Stomach smooth muscle (tissue), 2 donors: ENCODE measurements at regions not wholly inside any gene's neighbourhood (a gene's known extent, or its start where the extent isn't known, plus 50 kb on each side); places are given as distances from the start of the nearest gene placed in this dataset.
"Not testable (repeated sequence)": the region's sequence is repeated elsewhere in the genome, so short reads cannot be mapped to it uniquely, and the experiment has no call there.

Source experiments
- H3K27ac ChIP-seq: one replicate; pipeline ENCODE4 v1.7.0; 2013; ENCODE audit warnings: mild to moderate bottlenecking, low read length, inconsistent platforms
- H3K27me3 ChIP-seq, 2 donors: one replicate each; pipeline ENCODE4 v1.7.0; 2013; ENCODE audit warnings: low read length in 2 of 2; ENCODE audit not compliant: insufficient read depth in 2 of 2, control insufficient read depth in 1 of 2
- H3K36me3 ChIP-seq, 2 donors: one replicate each; pipeline ENCODE4 v1.7.0; 2013; ENCODE audit warnings: low read length in 2 of 2; ENCODE audit not compliant: control insufficient read depth in 2 of 2, insufficient read depth in 2 of 2
- H3K4me1 ChIP-seq: one replicate; pipeline ENCODE4 v1.7.0; 2013; ENCODE audit warnings: low read length; ENCODE audit not compliant: control insufficient read depth, insufficient read depth
- H3K4me3 ChIP-seq, 2 donors: one replicate each; pipeline ENCODE4 v1.7.0; 2013; ENCODE audit warnings: low read length in 2 of 2
- H3K9ac ChIP-seq, 2 donors: one replicate each; pipeline ENCODE4 v1.7.0; 2013; ENCODE audit warnings: low read length in 2 of 2, mild to moderate bottlenecking in 1 of 2
- H3K9me3 ChIP-seq, 2 donors: one replicate each; pipeline ENCODE4 v1.7.0; 2013; ENCODE audit warnings: low read length in 2 of 2; ENCODE audit not compliant: control insufficient read depth in 2 of 2
- donor health status: healthy.
- donor health status: Pancreatic carcinoma.

DNA sequence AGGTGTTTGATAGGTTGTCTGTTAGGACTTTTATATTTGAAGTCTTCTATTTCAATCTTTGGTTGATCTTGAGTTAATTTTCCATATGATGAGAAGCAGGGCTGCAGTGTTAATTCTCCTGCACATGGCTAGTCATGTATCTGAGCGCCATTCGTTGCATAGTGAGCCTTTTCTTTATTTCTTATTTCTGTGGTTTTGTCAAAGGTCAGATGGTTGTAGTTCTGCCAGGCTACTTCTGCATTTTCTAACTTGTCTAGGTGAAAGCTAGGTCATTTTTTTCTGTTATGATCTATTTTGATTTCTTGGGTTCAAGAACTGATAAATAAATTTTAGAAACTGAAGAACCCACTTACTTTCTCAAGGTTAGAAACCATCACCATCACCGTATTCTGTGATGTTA, 56.7 kb downstream of the CCDC74A start:
- H3K4me3 ChIP-seq, result no peak overlapping the region
- H3K9ac ChIP-seq, result no peak overlapping the region
- H3K27me3 ChIP-seq, result peaks cover 0 to 8% of the 10 kb centered on the region in 2 donors
- H3K27ac ChIP-seq, result no peak overlapping the region
- no peaks in the 10 kb centered on the region for H3K4me1 ChIP-seq
- no peaks in the 10 kb centered on the region for H3K36me3 ChIP-seq
- no peaks in the 10 kb centered on the region for H3K9me3 ChIP-seq

DNA sequence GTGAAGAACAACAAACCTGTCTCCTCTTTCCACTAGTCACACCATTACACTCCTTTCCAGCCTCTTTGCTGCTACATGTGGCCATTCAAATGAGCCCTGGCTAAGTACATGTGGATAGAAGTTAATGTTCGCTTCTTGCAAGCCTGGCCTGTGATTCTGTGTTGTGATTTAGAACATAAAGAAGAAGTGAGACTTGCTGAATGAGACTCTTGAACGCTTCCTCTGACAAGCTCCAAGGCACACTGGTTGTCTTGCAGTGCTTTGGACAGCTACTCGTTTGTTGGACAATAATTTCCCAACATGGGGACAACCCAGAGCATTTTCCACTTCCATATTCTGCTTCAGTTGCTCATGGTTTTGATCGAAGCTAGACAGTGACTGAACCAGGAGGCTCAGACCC, 57.3 kb downstream of the CCDC74A start:
- Histone ChIP-seq H3K4me1 (no peaks in the 10 kb centered on the region), H3K9ac (no peak overlapping the region), H3K4me3 (no peak overlapping the region), H3K9me3 (no peaks in the 10 kb centered on the region), H3K36me3 (no peaks in the 10 kb centered on the region), H3K27ac (no peak overlapping the region), H3K27me3 (peaks cover 0 to 8% of the 10 kb centered on the region in 2 donors)

GRCh38 chr2:131588152-131588873, 60.6 kb downstream of the CCDC74A start:
- Histone ChIP-seq H3K36me3 (no peaks in the 10 kb centered on the region), H3K9me3 (no peaks in the 10 kb centered on the region), H3K4me1 (no peaks in the 10 kb centered on the region), H3K4me3 (no peak overlapping the region), H3K9ac (no peak overlapping the region), H3K27me3 (peaks cover 0 to 4% of the 10 kb centered on the region in 2 donors), H3K27ac (no peak overlapping the region)

DNA sequence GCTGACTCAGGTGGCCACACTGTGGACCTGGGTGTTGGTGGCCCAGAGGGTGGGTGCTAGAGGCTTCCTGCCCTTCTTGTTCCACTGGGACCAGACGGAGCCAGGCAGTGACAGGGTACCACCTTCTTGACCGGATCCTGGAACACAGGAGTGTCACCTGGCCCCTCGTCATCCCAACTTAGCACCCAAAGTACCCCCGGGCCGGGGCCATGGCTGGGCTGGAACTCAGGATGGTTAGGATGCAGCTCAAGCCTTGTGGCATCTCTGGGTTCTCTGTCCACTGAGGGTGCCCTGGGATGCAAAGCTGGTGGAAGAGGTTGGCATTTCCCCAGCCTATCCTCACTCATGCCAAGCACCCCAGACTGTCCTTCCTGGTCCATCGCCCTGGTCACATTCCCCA, 61.4 kb downstream of the CCDC74A start:
- not testable (repeated sequence) for H3K36me3 ChIP-seq, H3K4me1 ChIP-seq, H3K9me3 ChIP-seq, H3K27ac ChIP-seq, H3K4me3 ChIP-seq, H3K27me3 ChIP-seq, H3K9ac ChIP-seq

- no peak overlapping the region for H3K9ac ChIP-seq
- H3K27me3 ChIP-seq, result no peaks in the 10 kb centered on the region
- no peaks in the 10 kb centered on the region for H3K4me1 ChIP-seq
- H3K27ac ChIP-seq, result no peak overlapping the region
- H3K4me3 ChIP-seq, result no peak overlapping the region
- no peaks in the 10 kb centered on the region for H3K9me3 ChIP-seq
- no peaks in the 10 kb centered on the region for H3K36me3 ChIP-seq
Measured at GRCh38 chr2:131590366-131590765, 62.7 kb downstream of the CCDC74A start.

DNA sequence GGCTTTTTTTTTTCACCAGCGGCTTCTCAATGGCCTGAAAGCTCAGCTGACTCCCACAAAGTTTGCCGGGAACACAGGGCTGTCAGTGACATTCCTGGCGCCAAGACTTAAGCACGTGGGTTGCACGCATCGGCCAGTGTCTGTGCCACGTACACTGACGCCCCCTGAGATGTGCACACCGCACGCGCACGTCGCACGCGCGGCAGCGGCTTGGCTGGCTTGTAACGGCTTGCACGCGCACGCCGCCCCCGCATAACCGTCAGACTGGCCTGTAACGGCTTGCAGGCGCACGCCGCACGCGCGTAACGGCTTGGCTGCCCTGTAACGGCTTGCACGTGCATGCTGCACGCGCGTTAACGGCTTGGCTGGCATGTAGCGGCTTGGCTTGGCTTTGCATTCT, 63.2 kb downstream of the CCDC74A start:
- no peaks in the 10 kb centered on the region for H3K4me1 ChIP-seq
- H3K9me3 ChIP-seq, result no peaks in the 10 kb centered on the region
- no peaks in the 10 kb centered on the region for H3K27me3 ChIP-seq
- H3K9ac ChIP-seq, result no peak overlapping the region
- no peak overlapping the region for H3K27ac ChIP-seq
- no peak overlapping the region for H3K4me3 ChIP-seq
- H3K36me3 ChIP-seq, result no peaks in the 10 kb centered on the region

- not testable (repeated sequence) for H3K9ac ChIP-seq, H3K36me3 ChIP-seq, H3K27ac ChIP-seq, H3K4me1 ChIP-seq, H3K27me3 ChIP-seq, H3K4me3 ChIP-seq, H3K9me3 ChIP-seq
Measured at GRCh38 chr2:131596561-131596960, 68.9 kb downstream of the CCDC74A start.

DNA sequence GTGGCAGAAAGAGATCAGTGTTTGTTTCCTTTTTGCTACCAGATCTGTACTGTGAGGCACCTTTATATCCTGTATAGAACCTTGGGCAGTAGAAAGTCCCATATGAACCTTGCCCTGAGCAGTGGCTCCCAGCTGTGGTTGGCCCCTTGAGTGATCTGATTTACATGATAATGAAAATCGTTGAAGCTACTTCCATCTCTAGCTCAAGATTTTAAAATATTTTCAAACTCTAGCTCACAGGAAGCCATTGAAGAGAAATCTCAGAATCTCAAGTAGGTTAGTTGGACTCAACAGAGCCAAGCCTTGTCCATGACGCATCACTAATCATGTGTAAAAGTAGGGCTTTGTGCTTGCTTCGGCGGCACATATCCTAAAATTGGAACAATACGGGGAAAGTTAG, 74.8 kb downstream of the CCDC74A start:
- not testable (repeated sequence) for H3K36me3 ChIP-seq, H3K27ac ChIP-seq, H3K9me3 ChIP-seq, H3K4me3 ChIP-seq, H3K4me1 ChIP-seq, H3K27me3 ChIP-seq, H3K9ac ChIP-seq

- not testable (repeated sequence) for H3K9ac ChIP-seq, H3K4me1 ChIP-seq, H3K4me3 ChIP-seq
Measured at GRCh38 chr2:131604652-131605051, 77.0 kb downstream of the CCDC74A start.

GRCh38 chr2:131606366-131606765, 78.7 kb downstream of the CCDC74A start:
- H3K36me3 ChIP-seq, H3K27ac ChIP-seq, H3K27me3 ChIP-seq, H3K4me1 ChIP-seq, H3K9me3 ChIP-seq, H3K9ac ChIP-seq, H3K4me3 ChIP-seq: not testable (repeated sequence)

More at GRCh38 chr2:131604652-131605051, 77.0 kb downstream of the CCDC74A start:
- H3K9me3 ChIP-seq, H3K36me3 ChIP-seq, H3K27me3 ChIP-seq, H3K27ac ChIP-seq: not testable (repeated sequence)

DNA sequence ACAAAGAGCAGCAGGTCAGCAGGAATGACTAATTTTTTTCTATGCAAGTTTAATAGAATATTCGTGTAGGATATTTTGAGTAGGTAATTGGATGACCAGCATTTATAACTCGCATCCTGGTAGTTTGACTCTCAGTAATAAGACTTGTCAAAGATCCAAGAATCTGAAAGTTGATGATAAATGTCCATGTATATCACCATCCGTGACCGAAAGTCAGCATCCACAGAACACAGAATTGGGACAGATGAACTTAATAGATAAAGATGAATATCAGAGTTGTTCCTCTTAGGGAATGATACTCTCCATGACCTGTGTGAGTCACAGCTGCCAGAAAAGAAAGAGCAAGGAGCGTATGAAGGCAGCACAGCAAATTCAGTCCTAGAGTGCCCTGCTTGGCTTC, 79.4 kb downstream of the CCDC74A start:
- H3K27ac ChIP-seq, result not testable (repeated sequence)

More for the DNA sequence above, 79.4 kb downstream of the CCDC74A start:
- H3K4me1 ChIP-seq, H3K27me3 ChIP-seq, H3K9ac ChIP-seq, H3K9me3 ChIP-seq, H3K4me3 ChIP-seq, H3K36me3 ChIP-seq: not testable (repeated sequence)
